CD4-positive, alpha-beta memory T cell (primary cell): ENCODE measurements at regions not wholly inside any gene's neighbourhood (a gene's known extent, or its start where the extent isn't known, plus 50 kb on each side); places are given as distances from the start of the nearest gene placed in this dataset. TPM values are rescaled to one million over a fixed set of nuclear protein-coding genes. Genes with fewer than 3 reads are reported as not detected.

Experiments used
- microRNA-seq: library from miRNA; unstranded; fragments of <30 nt; microRNA quantifications from one replicate; pipeline ENCODE4 v1.2.0, GENCODE V29; 2021; ENCODE audit warnings: borderline replicate concordance, borderline number of aligned reads, borderline microRNAs expressed, mixed read lengths

Small RNAs in the stretch of these regions (microRNA-seq; reads per million reads assigned to microRNA genes)
- gene MIR3977, result not detected
